GM19324 (cell line): ENCODE measurements at regions not wholly inside any gene's neighbourhood (a gene's known extent, or its start where the extent isn't known, plus 50 kb on each side); places are given as distances from the start of the nearest gene placed in this dataset.
"Not testable (repeated sequence)": the region's sequence is repeated elsewhere in the genome, so short reads cannot be mapped to it uniquely, and the experiment has no call there.

ENCODE experiments used
- ATAC-seq: cut with Tn5 transposase; IDR thresholded peaks from one replicate; pipeline ENCODE4 v1.9.1; 2021; ENCODE audit warnings: mild to moderate bottlenecking, moderate library complexity; ENCODE audit not compliant: unreplicated experiment, low FRiP score

- ATAC-seq = no peak
Measured at GRCh38 chr3:152619691-152620090, 215.2 kb upstream of the P2RY1 start.

GRCh38 chr3:152620395-152620794 lies 214.5 kb upstream of the P2RY1 start:
- ATAC-seq = no peak

GRCh38 chr3:152621006-152621868 lies 213.7 kb upstream of the P2RY1 start:
- ATAC-seq = no peak

GRCh38 chr3:152621967-152622810 lies 212.7 kb upstream of the P2RY1 start:
- no peak for ATAC-seq

GRCh38 chr3:152622811-152623167 lies 212.1 kb upstream of the P2RY1 start:
- ATAC-seq = no peak

- ATAC-seq = no peak
Measured at GRCh38 chr3:152623286-152623911, 211.5 kb upstream of the P2RY1 start.

GRCh38 chr3:152626226-152626625 lies 208.7 kb upstream of the P2RY1 start:
- ATAC-seq = no peak

GRCh38 chr3:152628496-152628895 lies 206.4 kb upstream of the P2RY1 start:
- ATAC-seq = no peak

- no peak for ATAC-seq
Measured at GRCh38 chr3:152629363-152630122, 205.4 kb upstream of the P2RY1 start.

- no peak for ATAC-seq
Measured at GRCh38 chr3:152635389-152635788, 199.5 kb upstream of the P2RY1 start.

- no peak for ATAC-seq
Measured at GRCh38 chr3:152636651-152637050, 198.3 kb upstream of the P2RY1 start.

- no peak for ATAC-seq
Measured at GRCh38 chr3:152638214-152638613, 196.7 kb upstream of the P2RY1 start.

- ATAC-seq = no peak
Measured at GRCh38 chr3:152638707-152639450, 196.1 kb upstream of the P2RY1 start.

- ATAC-seq = no peak
Measured at GRCh38 chr3:152641198-152641597, 193.7 kb upstream of the P2RY1 start.

- ATAC-seq = no peak
Measured at GRCh38 chr3:152642658-152643057, 192.3 kb upstream of the P2RY1 start.

- no peak for ATAC-seq
Measured at GRCh38 chr3:152644478-152644877, 190.5 kb upstream of the P2RY1 start.

GRCh38 chr3:152646004-152646403 lies 188.9 kb upstream of the P2RY1 start:
- ATAC-seq = no peak

- no peak for ATAC-seq
Measured at GRCh38 chr3:152650177-152650576, 184.8 kb upstream of the P2RY1 start.

- not testable (repeated sequence) for ATAC-seq
Measured at GRCh38 chr3:152650923-152651322, 184.0 kb upstream of the P2RY1 start.
